ENCODE measurements at regions not wholly inside any gene's neighbourhood (a gene's known extent, or its start where the extent isn't known, plus 50 kb on each side); places are given as distances from the start of the nearest gene placed in this dataset.

DNA sequence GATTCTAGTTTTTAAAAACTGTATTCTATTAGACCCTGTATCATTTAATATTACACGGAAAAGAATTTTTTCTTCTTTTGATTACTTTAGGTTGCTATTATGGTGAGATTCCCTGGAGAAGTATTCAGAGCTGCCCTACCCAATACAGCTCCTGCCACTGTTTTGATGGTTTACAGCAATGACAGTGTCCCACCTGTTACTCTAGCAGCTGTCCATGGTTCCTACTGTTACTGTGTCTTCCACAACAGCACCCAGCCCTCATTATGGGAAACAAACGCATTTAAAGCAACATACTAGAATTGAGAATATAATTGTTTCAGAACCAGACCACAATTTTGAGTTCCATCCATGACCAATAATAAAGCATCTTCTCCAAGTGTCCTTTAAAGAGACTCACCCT, 450.7 kb downstream of the SHQ1 start:
- DNase-seq (ENCODE audit: low read depth), result peak; percentile 6

DNA sequence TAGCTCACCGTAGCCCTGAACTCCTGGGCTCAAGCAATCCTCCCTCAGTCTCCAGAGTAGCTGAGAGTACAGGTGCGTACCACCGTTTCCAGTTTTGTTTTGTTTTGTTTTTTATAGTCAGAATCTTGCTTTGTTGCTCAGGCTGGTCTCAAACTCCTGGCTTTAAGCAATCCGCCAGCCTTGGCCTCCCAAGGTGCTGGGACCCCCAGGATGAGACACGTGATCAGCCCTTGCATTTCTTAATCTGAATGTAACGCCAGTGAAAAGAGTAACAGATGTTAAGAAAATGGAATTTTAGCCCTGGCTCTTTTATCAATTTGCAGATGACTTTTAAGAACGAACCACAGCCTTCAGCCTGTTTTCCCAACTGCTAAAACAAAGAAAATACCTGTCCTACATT, 451.3 kb downstream of the SHQ1 start:
- DNase-seq (ENCODE audit: low read depth), result no peak

DNA sequence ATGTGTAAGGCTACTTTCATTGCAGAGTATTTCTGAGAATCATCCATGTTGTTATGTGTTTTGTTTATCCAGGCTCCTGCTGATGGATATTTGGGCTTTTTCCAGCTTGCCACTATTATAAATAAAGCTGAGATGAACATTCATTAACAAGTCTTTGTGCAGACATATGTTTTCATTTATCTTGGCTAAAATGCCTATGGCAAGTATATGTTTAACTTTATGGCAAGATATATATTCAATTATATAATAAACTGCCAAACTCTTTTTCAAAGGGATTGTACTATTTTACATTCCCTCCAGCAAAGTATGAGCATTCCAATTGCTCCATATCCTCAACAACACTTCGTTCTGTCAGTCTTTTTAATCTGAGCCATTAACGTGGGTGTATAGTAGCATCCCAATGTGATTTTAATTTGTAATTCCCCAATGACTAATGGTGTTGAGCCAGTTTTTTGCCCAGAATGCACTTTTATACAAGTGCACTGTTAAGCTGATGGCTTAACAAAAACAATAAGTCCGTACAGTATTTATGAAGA, 452.4 kb downstream of the SHQ1 start:
- no peak for DNase-seq (ENCODE audit: low read depth)

DNA sequence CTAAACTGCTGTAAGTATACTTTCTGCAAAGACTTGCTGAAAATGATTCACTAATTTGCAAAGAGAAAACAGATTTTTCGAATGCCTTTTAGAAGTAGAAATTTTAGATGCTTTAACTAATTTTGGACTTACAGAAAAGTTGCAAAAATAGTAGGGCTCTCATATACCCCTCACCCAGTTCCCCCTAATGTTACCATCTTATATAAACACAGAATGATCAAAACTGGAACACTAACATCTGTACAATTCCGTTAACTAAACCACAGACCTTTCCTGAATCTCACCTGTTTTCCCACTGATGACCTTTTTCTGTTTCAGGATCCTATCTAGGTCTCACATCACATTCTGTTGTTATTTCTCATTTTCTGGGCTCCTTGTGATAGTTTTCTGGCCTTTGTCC, 454.8 kb downstream of the SHQ1 start:
- no peak for DNase-seq (ENCODE audit: low read depth)

DNA sequence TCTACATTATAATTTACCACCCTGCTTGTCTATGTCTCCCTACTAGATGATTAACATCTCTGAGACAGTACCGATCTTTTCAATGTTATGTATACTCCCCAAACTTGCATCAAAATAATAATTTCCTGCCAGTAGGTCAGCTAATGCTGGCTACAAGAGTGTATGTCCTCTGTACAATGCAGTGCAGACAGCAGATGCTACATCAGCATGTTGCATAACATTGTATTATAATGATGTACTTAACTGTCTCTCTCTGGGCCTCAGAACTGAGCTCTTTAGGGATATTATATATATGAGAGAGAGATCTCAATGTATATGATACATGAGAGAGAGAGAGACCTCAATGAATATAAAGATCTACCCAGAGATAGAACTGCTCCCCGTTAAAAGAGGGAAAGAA, 456.6 kb downstream of the SHQ1 start:
- no peak for DNase-seq (ENCODE audit: low read depth)

DNA sequence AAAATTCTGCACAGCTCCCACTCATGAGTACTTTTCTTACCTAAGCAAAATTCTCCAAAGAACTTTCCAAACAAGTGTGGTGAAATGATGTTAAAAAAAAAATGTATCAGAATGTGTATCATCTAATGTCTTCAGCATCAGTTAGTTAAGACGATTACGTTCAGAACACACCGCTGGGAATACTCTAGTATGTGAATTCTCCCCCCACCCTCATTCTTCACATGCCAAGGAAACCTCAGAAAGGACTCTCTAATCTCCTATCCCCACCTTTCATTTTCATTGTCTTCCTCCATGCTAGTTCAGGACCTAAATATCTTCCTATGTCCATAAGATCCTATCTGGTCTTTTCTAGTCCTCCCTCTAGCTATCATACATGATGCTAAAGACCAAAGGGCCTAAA, 457.4 kb downstream of the SHQ1 start:
- DNase-seq (ENCODE audit: low read depth), result no peak

DNA sequence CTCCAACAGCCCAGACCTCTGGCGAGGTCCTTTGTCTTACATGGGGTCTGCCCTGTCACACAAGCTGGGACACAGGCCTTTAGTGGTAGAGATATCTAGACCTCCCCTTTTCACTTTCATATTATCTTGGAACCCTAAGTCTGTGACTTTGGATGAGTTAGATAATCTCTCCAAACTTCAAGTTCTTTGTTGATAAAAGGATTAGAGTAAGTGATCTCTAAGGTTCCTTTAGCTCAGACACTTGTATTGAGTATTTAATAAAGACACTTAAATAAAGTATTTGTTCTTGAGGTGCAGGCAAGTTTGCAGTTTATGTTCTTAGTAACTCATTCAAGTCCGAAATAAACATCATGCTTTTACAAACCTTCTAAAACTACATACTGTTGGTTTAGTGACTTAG, 459.6 kb downstream of the SHQ1 start:
- no peak for DNase-seq (ENCODE audit: low read depth)

DNA sequence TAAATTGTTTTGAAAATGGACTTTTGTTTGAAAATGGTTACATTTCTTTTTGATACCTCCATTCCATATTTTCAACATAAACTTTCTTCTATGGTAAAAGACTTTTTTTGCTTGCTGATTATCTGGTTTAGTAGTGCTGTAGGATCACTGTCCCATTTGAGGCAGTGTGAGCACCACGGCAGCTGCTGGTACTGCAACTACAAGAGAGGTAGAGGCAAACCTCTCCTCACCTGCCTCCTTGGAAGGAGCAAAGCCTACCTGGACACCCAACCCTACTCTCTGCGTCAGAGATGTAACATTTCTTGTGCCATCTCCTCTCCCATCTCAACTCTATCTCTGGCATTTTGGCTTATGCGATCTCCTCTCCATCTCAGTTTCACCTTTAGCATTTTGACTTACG, 460.1 kb downstream of the SHQ1 start:
- no peak for DNase-seq (ENCODE audit: low read depth)

DNA sequence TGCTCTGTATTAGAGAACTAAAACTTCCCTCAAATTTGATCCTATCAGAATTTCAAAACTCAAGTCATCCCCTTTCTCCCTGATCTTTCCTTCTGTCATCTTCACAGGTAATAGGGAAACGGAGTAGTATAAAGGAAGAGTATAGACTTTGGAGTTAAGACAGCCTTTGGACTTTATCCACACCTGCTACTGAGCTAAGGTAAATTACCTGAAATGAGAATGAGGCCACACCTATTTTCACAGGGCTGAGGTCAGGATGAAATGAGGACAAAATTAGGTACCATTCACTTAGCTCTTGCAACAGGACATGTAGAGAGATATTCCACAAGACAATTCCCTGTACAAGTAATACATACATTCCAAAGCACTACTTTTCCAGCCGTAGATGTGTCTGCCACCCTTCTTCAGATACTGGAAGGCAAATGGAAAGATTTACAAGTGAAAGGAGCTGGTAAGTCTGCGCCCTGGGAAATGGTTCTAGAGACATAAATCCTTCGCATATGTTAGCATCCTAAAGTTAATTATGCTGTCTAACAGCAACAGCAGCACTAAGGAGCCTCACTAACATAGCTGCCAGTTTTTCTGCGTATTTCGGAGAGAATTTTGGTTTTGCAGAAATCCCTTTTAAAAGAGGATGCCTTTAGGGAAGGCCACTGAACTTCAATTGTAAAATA, 461.8 kb downstream of the SHQ1 start:
- DNase-seq (ENCODE audit: low read depth), result no peak

DNA sequence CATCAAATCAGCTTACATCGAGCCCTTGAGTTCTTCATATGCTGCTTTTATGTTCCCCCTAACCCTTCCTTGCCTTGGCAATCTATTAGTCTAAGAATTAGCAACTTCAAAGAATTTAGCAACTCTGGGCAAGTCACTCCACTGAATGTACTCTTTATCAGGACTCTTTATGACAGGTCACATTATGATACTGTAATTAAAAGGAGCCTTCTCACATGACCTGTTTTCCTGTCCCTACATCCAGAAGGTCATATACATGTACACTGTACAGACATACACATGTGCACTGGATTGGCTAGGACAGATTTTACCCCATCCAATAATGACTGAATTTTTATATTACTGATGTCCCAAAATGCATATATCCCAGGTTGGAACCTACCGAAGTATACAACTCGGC, 463.1 kb downstream of the SHQ1 start:
- DNase-seq (ENCODE audit: low read depth), result no peak

DNA sequence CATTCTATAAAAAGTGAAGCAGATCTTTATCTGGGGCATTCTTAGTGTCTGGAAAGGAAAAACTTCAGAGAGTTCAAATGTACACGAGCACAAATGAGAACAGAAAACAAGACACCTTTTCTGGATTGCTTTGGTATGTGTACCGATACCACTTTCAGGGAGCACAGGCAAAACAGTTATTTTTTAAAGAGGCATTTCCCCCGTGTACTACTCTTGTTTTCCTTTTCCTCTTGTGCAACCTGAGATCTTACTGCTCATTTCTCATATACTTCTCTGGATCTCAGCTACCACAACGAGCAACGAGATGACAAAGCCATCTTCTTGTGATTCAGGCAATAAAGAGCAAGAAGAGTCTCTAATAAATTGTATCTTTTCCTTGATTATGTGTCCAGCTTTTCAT, 463.6 kb downstream of the SHQ1 start:
- DNase-seq (ENCODE audit: low read depth), result no peak

DNA sequence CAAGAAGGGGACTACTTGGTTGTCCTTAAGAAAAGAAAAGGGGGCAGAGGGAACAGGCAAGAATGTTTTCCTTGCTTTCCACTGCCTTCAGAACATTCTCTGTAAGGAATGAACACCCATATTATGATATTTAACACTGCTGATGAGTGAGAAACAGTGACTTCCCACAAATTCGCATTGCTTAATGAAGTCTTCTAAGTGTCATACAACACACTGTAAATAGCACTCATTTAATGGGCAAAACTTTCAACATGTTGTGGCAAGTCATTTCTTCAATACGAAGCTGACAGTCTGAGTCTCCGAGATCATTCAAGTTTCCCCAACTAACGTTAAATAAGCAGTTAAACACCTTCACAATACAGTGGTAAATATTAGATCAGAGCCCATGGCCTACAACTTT, 464.4 kb downstream of the SHQ1 start:
- no peak for DNase-seq (ENCODE audit: low read depth)

DNA sequence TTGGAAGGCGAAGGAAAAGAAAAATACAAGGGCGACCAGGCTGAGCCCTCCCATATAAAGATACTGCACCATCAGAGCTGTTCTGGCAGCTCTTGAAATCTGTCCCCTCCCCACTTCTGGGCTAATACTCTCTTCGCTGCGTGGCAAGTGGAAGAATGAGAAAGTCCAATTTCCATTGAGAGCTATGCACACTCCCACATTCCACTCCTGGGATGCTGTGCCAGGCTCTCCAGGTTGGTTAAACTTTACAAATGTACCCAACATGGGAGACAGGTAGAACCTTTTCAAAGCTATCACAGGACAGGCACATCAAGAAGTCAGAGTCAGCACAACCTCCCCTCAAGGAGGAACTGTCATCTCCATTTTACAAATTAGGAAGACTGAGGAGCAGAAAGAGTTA, 465.0 kb downstream of the SHQ1 start:
- no peak for DNase-seq (ENCODE audit: low read depth)

DNA sequence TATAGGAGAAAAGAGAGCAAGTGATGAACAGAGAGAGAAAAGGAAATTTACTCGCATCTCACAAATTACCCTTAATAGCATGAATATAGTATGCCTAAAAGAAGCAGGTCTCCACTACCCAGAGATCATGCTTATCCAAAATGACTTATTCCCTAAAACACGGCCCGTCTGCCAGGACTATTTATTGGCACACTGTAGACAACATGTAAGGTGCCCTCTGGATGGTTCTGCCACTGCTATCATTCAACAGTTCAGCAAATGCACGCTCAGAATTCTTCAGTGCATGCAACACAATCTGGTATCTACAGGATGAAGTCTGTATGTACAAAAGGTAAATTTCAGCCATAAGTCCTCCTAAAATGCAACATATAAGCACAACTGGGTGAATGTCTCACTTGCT, 465.8 kb downstream of the SHQ1 start:
- DNase-seq (ENCODE audit: low read depth), result no peak

DNA sequence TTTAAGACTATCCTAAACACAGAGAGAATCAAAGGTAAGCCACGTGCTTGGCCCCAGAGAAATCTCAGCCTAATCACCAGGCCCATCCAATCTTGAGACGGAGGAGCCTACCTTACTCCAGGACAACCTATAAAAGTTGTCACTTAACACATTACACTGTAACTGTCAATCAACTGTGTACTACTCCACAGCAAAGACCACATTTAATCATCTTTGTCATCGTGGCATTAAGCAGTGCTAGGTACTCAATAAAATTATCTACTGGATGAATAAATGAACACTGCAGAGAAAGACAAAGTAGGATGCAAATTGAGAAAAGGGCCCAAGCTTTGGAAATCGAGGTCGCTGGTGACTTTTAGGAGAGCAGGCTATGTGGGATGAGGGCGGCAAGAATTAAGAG, 466.7 kb downstream of the SHQ1 start:
- DNase-seq (ENCODE audit: low read depth), result no peak

DNA sequence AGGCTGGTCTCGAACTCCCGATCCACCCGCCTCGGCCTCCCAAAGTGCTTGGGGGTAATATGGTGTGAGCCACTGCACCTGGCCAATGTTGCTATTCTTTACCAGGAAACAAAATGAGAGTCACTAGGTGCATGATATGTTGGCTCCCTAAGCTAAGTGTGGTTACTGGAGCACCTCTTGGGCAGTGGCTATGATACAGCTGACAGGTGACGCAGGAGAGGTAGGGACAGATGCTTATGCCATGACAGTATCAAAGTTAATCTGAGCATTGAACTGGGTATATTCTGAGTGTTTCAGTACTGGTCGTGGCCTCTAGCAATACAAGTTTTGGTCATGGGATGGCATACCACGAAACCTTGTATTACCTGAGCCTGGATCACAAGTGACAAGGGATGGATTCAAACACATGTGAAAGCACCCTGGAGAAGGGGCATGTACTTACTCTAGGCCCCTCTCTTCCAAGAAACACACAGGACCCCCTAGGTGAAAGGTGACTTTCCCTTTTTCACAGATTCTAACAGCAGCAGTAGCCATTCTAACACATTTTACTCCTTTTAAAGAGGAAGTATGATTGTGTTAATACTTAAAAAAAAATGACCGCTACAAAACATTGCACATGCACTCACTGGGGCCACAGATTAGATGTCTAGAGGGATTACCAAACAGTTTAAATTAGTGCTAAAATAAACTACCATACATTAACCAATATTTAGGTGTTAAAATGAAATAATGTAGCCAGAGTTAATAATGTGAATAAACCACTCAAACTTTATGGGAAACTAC, 467.3 kb downstream of the SHQ1 start:
- DNase-seq (ENCODE audit: low read depth), result no peak

DNA sequence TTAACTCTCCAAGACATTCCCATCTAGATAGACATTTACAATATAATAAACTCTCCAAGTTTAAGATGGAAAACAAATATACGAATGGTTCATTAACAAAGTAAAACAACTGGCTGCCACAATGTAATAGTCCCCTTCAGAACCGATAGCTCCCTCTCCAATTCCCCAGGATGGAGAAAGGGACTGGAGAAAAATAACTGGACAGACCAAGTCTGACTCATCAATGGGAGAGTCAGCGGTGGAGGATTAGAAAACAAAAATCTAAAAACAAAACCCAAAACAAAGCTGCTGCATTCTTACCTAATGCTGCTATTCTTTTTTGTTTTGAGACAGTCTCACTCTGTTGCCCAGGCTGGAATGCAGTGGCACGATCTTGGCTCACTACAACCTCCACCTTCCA, 468.1 kb downstream of the SHQ1 start:
- DNase-seq (ENCODE audit: low read depth), result no peak

DNA sequence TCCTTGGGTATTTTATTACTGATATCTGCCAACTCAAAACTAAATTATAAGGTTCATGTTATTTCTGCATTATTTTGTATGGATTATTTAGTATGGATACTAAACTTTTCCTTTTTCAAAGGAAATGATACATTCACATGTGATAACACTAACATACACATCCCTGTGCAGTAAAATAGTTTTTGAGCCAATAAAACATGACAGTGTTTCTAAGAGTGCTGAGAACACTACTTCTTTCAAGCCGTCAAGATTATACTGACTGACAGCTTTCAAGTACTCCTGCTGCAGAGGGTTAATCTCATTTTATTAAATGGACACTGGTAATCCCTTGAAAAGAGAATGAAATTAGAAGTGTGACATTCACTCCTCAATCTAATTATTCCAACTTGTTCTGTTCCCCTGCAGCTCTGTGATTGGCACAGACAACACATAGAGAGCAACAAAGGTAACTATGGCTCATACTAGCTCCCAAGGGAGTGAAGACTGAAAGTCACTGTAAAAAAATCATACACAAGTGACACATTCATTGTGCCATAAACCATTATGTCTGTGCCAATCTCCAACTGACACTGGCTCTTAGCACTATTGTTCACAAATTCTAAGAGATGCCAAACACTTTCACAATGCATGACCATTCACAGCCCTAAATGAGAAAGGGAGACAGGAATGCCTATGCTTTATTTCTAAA, 468.6 kb downstream of the SHQ1 start:
- no peak for DNase-seq (ENCODE audit: low read depth)

DNA sequence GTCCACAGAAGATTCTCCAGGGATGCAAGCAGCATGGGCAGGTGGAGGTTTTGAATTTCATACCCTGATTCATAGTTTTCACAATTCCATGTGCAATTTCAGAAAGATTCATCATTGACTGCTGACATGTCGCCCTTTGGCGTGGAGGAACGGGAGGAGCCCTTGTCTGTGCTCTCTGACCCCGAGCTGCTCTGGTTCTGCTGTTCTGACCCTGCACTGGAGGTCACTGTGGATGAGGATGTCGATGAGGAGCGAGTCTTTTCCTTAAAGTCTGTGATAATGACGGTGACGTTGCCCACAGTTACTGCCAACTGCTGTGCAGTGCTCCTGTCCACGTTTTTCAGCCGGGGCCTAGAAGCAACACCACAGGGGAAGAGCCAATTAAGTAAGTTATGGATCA, 470.0 kb downstream of the SHQ1 start:
- no peak for DNase-seq (ENCODE audit: low read depth)

DNA sequence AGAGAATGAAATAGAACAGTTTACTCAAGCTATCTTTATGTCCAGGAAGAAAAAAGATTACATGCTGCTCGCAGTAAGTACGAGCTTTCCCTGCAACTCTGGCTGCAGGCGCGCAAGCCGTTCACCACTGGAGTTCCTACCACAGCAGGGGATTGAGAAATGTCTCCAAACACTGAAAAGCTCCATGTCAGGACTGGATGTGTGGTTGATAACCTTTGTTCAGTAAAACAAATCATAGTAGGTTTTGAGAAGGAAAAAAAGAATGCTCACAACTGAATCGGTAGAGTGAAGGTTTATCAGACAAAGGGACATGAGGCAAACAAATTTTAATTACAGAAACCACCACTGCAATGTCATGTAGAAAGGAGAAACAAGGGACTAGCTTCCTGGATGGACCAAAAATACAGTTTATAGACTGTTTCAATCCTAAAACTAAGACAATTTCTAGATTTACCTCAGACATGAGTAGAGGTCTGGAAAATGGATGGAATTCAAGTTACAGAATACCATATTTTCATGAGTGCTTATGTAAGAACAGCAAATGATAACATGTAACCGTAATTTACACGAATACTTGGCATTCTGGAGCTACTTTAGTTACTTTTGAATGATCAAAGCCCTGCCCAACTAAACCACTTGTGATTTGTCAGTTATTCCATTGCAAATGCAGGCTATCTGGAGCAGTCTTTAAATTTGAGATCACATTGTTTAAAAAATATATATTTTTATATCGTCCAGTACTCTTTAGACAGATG, 471.1 kb downstream of the SHQ1 start:
- no peak for DNase-seq (ENCODE audit: low read depth)

DNA sequence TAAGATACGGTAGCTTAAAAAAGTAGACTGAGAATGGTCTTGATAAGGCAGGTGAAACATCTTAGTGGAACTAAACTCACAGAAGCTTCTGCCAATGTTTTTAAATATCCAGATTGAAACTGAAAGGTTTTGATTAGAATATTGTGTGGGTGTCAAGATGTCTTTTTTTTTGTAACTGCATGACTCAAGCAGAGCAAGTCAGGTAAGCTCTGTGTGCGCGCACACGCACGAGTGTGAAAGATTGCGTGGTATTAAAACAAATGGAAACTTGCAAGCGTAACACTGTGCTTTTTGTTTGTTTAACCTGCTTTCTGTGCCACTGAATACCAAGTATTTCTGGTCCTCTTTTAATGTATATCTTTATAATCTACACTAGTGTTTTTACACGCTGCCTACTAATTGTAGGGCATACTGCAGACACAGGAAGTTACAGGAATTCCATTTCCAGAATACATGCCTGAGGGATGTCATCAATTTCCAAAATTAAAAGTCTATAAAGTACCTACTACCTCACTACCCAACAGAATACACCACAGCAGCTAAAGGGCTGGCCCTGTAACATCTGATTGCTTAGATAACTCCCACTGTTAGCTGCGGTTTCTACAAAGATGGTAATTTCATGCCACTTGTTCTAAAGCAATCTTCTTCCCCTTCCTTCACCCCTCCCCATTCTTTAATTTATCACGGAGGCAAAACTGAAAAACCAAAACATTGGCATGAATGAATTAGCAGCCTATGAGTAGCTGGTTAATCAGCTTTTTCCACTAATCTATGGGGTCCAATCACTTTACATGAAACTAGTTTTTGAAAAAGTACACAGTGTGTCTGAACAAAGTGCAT, 472.8 kb downstream of the SHQ1 start:
- no peak for DNase-seq (ENCODE audit: low read depth)

Measured in forelimb muscle (tissue), 1 donor.